GM19043 (cell line): ENCODE measurements at regions not wholly inside any gene's neighbourhood (a gene's known extent, or its start where the extent isn't known, plus 50 kb on each side); places are given as distances from the start of the nearest gene placed in this dataset.

Experiments used
- ATAC-seq: cut with Tn5 transposase; IDR thresholded peaks from one replicate; pipeline ENCODE4 v1.9.1; 2021; ENCODE audit warnings: low read depth; ENCODE audit not compliant: unreplicated experiment

- no peak for ATAC-seq
Observed at GRCh38 chr4:77358315-77358928, 201.4 kb downstream of the CCNG2 start.

- no peak for ATAC-seq
Observed at GRCh38 chr4:77360451-77360850, 203.4 kb downstream of the CCNG2 start.

- ATAC-seq: peak; percentile 78
Observed at GRCh38 chr4:77366876-77367275, 209.9 kb downstream of the CCNG2 start.

- no peak for ATAC-seq
Observed at GRCh38 chr4:77367638-77368037, 210.6 kb downstream of the CCNG2 start.

- no peak for ATAC-seq
Observed at GRCh38 chr4:77372375-77372774, 215.4 kb downstream of the CCNG2 start.

- no peak for ATAC-seq
Observed at GRCh38 chr4:77375866-77376607, 219.0 kb downstream of the CCNG2 start.

- ATAC-seq: no peak
Observed at GRCh38 chr4:77376788-77377460, 219.9 kb downstream of the CCNG2 start.

GRCh38 chr4:77384094-77384493 is 221.5 kb upstream of the CXCL13 start:
- ATAC-seq: no peak

GRCh38 chr4:77385124-77385969 is 220.3 kb upstream of the CXCL13 start:
- peak; percentile 74 for ATAC-seq

GRCh38 chr4:77393996-77394395 is 211.6 kb upstream of the CXCL13 start:
- no peak for ATAC-seq

- no peak for ATAC-seq
Observed at GRCh38 chr4:77395481-77395880, 210.1 kb upstream of the CXCL13 start.

- ATAC-seq: no peak
Observed at GRCh38 chr4:77398256-77398655, 207.4 kb upstream of the CXCL13 start.

GRCh38 chr4:77399831-77400230 is 205.8 kb upstream of the CXCL13 start:
- no peak for ATAC-seq

- no peak for ATAC-seq
Observed at GRCh38 chr4:77413766-77414165, 191.9 kb upstream of the CXCL13 start.

GRCh38 chr4:77415689-77416088 is 189.9 kb upstream of the CXCL13 start:
- no peak for ATAC-seq

- ATAC-seq: no peak
Observed at GRCh38 chr4:77418333-77418732, 187.3 kb upstream of the CXCL13 start.

GRCh38 chr4:77430847-77431246 is 174.8 kb upstream of the CXCL13 start:
- no peak for ATAC-seq

GRCh38 chr4:77431546-77431945 is 174.1 kb upstream of the CXCL13 start:
- ATAC-seq: no peak

- no peak for ATAC-seq
Observed at GRCh38 chr4:77432717-77433417, 172.8 kb upstream of the CXCL13 start.

GRCh38 chr4:77433418-77433733 is 172.2 kb upstream of the CXCL13 start:
- peak; percentile 91 for ATAC-seq
